Stimulated activated CD4-positive, alpha-beta T cell treated with anti-CD3 and anti-CD28 coated beads, Interleukin-15, amount 100 ng/mL, for 1 hour (primary cell): ENCODE measurements at regions not wholly inside any gene's neighbourhood (a gene's known extent, or its start where the extent isn't known, plus 50 kb on each side); places are given as distances from the start of the nearest gene placed in this dataset.

ENCODE experiments used
- DNase-seq, 2 donors: peaks; one replicate each; pipeline ENCODE4 v3.0.0-alpha.2; 2020; ENCODE audit warnings: low read depth in 1 of 2, low spot score in 1 of 2

GRCh38 chr11:69413015-69413801 lies 68.3 kb upstream of the LINC01488 start:
- DNase-seq: no peak

GRCh38 chr11:69413993-69414392 lies 67.5 kb upstream of the LINC01488 start:
- DNase-seq: no peak

- DNase-seq: no peak
Measured at GRCh38 chr11:69414773-69415187, 66.7 kb upstream of the LINC01488 start.

- no peak for DNase-seq
Measured at GRCh38 chr11:69415411-69416142, 65.9 kb upstream of the LINC01488 start.

- DNase-seq: no peak
Measured at GRCh38 chr11:69416143-69416515, 65.3 kb upstream of the LINC01488 start.

GRCh38 chr11:69416762-69417698 lies 64.4 kb upstream of the LINC01488 start:
- DNase-seq: no peak

GRCh38 chr11:69417699-69418085 lies 63.8 kb upstream of the LINC01488 start:
- DNase-seq: no peak

- no peak for DNase-seq
Measured at GRCh38 chr11:69418576-69419296, 62.7 kb upstream of the LINC01488 start.

- no peak for DNase-seq
Measured at GRCh38 chr11:69419662-69420395, 61.6 kb upstream of the LINC01488 start.

- no peak for DNase-seq
Measured at GRCh38 chr11:69422645-69423044, 58.8 kb upstream of the LINC01488 start.

- DNase-seq: no peak
Measured at GRCh38 chr11:69423181-69423580, 58.3 kb upstream of the LINC01488 start.

GRCh38 chr11:69423611-69424385 lies 57.7 kb upstream of the LINC01488 start:
- DNase-seq: no peak

GRCh38 chr11:69424748-69425147 lies 56.7 kb upstream of the LINC01488 start:
- no peak for DNase-seq

GRCh38 chr11:69425444-69425843 lies 56.0 kb upstream of the LINC01488 start:
- no peak for DNase-seq

- no peak for DNase-seq
Measured at GRCh38 chr11:69425895-69426544, 55.4 kb upstream of the LINC01488 start.

- DNase-seq: no peak
Measured at GRCh38 chr11:69427337-69427736, 54.1 kb upstream of the LINC01488 start.

GRCh38 chr11:69427906-69428880 lies 53.3 kb upstream of the LINC01488 start:
- DNase-seq: no peak
